ENCODE measurements at regions not wholly inside any gene's neighbourhood (a gene's known extent, or its start where the extent isn't known, plus 50 kb on each side); places are given as distances from the start of the nearest gene placed in this dataset.

DNA sequence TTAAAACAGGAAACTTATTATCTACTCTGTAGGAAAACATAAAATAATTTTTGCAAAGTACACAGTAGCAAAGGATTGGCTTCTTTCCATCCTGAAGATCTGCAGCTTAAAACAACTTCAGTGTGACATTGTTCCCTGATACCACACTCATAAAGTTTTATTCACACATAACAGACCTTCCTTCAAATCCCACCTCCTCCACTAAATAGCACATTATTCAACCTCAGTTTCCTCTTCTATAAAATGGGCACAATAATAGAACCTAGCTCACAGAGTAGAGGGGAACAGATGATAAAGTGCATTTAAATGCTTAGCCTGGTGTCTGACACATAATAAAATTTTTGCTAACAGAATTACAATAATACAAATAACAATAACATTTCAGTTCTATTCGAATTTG is 250.4 kb upstream of the RBBP8 start:
- TF ChIP-seq ATF3 (CRISPR knock-in tag; conservative IDR thresholded peaks at IDR 0.05) (no peak), NR1H2 (CRISPR knock-in tag; IDR thresholded peaks at IDR 0.05) (no peak), ZBTB43 (CRISPR knock-in tag; IDR thresholded peaks at IDR 0.05) (no peak), USF2 (CRISPR knock-in tag; IDR thresholded peaks at IDR 0.05) (no peak), NR3C1 (CRISPR knock-in tag; conservative IDR thresholded peaks at IDR 0.05; ENCODE audit: low read depth) (no peak), NR2C2 (CRISPR knock-in tag; IDR thresholded peaks at IDR 0.05) (no peak), JUN (CRISPR knock-in tag; IDR thresholded peaks at IDR 0.05) (no peak), ESRRA (CRISPR knock-in tag; IDR thresholded peaks at IDR 0.05; ENCODE audit: borderline replicate concordance) (no peak), E2F1 (CRISPR knock-in tag; IDR thresholded peaks at IDR 0.05) (no peak), TCF7 (CRISPR knock-in tag; IDR thresholded peaks at IDR 0.05; ENCODE audit: low read depth) (no peak)
- TF ChIP-seq, protein P1, sequence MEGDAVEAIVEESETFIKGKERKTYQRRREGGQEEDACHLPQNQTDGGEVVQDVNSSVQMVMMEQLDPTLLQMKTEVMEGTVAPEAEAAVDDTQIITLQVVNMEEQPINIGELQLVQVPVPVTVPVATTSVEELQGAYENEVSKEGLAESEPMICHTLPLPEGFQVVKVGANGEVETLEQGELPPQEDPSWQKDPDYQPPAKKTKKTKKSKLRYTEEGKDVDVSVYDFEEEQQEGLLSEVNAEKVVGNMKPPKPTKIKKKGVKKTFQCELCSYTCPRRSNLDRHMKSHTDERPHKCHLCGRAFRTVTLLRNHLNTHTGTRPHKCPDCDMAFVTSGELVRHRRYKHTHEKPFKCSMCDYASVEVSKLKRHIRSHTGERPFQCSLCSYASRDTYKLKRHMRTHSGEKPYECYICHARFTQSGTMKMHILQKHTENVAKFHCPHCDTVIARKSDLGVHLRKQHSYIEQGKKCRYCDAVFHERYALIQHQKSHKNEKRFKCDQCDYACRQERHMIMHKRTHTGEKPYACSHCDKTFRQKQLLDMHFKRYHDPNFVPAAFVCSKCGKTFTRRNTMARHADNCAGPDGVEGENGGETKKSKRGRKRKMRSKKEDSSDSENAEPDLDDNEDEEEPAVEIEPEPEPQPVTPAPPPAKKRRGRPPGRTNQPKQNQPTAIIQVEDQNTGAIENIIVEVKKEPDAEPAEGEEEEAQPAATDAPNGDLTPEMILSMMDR (IDR thresholded peaks at IDR 0.05): no peak
- TF ChIP-seq, protein P2, sequence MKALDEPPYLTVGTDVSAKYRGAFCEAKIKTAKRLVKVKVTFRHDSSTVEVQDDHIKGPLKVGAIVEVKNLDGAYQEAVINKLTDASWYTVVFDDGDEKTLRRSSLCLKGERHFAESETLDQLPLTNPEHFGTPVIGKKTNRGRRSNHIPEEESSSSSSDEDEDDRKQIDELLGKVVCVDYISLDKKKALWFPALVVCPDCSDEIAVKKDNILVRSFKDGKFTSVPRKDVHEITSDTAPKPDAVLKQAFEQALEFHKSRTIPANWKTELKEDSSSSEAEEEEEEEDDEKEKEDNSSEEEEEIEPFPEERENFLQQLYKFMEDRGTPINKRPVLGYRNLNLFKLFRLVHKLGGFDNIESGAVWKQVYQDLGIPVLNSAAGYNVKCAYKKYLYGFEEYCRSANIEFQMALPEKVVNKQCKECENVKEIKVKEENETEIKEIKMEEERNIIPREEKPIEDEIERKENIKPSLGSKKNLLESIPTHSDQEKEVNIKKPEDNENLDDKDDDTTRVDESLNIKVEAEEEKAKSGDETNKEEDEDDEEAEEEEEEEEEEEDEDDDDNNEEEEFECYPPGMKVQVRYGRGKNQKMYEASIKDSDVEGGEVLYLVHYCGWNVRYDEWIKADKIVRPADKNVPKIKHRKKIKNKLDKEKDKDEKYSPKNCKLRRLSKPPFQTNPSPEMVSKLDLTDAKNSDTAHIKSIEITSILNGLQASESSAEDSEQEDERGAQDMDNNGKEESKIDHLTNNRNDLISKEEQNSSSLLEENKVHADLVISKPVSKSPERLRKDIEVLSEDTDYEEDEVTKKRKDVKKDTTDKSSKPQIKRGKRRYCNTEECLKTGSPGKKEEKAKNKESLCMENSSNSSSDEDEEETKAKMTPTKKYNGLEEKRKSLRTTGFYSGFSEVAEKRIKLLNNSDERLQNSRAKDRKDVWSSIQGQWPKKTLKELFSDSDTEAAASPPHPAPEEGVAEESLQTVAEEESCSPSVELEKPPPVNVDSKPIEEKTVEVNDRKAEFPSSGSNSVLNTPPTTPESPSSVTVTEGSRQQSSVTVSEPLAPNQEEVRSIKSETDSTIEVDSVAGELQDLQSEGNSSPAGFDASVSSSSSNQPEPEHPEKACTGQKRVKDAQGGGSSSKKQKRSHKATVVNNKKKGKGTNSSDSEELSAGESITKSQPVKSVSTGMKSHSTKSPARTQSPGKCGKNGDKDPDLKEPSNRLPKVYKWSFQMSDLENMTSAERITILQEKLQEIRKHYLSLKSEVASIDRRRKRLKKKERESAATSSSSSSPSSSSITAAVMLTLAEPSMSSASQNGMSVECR (CRISPR knock-in tag; IDR thresholded peaks at IDR 0.05; ENCODE audit: borderline replicate concordance): no peak
- TF ChIP-seq, protein P3, sequence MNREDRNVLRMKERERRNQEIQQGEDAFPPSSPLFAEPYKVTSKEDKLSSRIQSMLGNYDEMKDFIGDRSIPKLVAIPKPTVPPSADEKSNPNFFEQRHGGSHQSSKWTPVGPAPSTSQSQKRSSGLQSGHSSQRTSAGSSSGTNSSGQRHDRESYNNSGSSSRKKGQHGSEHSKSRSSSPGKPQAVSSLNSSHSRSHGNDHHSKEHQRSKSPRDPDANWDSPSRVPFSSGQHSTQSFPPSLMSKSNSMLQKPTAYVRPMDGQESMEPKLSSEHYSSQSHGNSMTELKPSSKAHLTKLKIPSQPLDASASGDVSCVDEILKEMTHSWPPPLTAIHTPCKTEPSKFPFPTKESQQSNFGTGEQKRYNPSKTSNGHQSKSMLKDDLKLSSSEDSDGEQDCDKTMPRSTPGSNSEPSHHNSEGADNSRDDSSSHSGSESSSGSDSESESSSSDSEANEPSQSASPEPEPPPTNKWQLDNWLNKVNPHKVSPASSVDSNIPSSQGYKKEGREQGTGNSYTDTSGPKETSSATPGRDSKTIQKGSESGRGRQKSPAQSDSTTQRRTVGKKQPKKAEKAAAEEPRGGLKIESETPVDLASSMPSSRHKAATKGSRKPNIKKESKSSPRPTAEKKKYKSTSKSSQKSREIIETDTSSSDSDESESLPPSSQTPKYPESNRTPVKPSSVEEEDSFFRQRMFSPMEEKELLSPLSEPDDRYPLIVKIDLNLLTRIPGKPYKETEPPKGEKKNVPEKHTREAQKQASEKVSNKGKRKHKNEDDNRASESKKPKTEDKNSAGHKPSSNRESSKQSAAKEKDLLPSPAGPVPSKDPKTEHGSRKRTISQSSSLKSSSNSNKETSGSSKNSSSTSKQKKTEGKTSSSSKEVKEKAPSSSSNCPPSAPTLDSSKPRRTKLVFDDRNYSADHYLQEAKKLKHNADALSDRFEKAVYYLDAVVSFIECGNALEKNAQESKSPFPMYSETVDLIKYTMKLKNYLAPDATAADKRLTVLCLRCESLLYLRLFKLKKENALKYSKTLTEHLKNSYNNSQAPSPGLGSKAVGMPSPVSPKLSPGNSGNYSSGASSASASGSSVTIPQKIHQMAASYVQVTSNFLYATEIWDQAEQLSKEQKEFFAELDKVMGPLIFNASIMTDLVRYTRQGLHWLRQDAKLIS (CRISPR knock-in tag; IDR thresholded peaks at IDR 0.05; ENCODE audit: borderline replicate concordance): no peak
- TF ChIP-seq, protein P4, sequence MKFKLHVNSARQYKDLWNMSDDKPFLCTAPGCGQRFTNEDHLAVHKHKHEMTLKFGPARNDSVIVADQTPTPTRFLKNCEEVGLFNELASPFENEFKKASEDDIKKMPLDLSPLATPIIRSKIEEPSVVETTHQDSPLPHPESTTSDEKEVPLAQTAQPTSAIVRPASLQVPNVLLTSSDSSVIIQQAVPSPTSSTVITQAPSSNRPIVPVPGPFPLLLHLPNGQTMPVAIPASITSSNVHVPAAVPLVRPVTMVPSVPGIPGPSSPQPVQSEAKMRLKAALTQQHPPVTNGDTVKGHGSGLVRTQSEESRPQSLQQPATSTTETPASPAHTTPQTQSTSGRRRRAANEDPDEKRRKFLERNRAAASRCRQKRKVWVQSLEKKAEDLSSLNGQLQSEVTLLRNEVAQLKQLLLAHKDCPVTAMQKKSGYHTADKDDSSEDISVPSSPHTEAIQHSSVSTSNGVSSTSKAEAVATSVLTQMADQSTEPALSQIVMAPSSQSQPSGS (CRISPR knock-in tag; IDR thresholded peaks at IDR 0.05; ENCODE audit: borderline replicate concordance, low read depth): no peak

Measured in WTC11 (cell line).